GM23248 (cell line): ENCODE measurements at regions not wholly inside any gene's neighbourhood (a gene's known extent, or its start where the extent isn't known, plus 50 kb on each side); places are given as distances from the start of the nearest gene placed in this dataset.

Experiments used
- DNase-seq: peaks from one replicate; pipeline ENCODE4 v3.0.0-alpha.2; 2015
- H2AFZ ChIP-seq: fragments of 200-600 bp; sonication (generic); 2 replicates; pipeline ENCODE4 v1.6.1; 2016; ENCODE audit warnings: antibody characterized with exemption
- H3F3A ChIP-seq: fragments of 200-600 bp; sonication (generic); 2 replicates; pipeline ENCODE4 v1.6.1; 2016; ENCODE audit warnings: mild to moderate bottlenecking, antibody characterized with exemption, mixed run types; ENCODE audit not compliant: insufficient read depth
- H3K27ac ChIP-seq: fragments of 200-600 bp; sonication (generic); 2 replicates; pipeline ENCODE4 v1.5.1; 2016; ENCODE audit warnings: mild to moderate bottlenecking
- H3K27me3 ChIP-seq: fragments of 200-600 bp; sonication (generic); replicated peaks from 2 replicates; pipeline ENCODE4 v1.6.1; 2016; ENCODE audit warnings: mild to moderate bottlenecking; ENCODE audit not compliant: insufficient read depth
- H3K36me3 ChIP-seq: fragments of 200-600 bp; sonication (generic); 2 replicates; pipeline ENCODE4 v1.6.1; 2016; ENCODE audit warnings: low read depth, mild to moderate bottlenecking
- H3K4me1 ChIP-seq: fragments of 200-600 bp; sonication (generic); 2 replicates; pipeline ENCODE4 v1.6.1; 2016; ENCODE audit warnings: mild to moderate bottlenecking; ENCODE audit not compliant: insufficient read depth
- H3K4me2 ChIP-seq: fragments of 200-600 bp; sonication (generic); one replicate; pipeline ENCODE4 v1.6.1; 2016; ENCODE audit warnings: mild to moderate bottlenecking; ENCODE audit not compliant: unreplicated experiment
- H3K4me3 ChIP-seq: fragments of 200-600 bp; sonication (generic); 2 replicates; pipeline ENCODE4 v1.5.1; 2016; ENCODE audit warnings: mild to moderate bottlenecking
- H3K79me2 ChIP-seq: fragments of 200-600 bp; sonication (generic); 2 replicates; pipeline ENCODE4 v1.6.1; 2016; ENCODE audit warnings: mild to moderate bottlenecking; ENCODE audit not compliant: insufficient read depth
- H3K9ac ChIP-seq: fragments of 200-600 bp; sonication (generic); 2 replicates; pipeline ENCODE4 v1.6.1; 2016; ENCODE audit warnings: mild to moderate bottlenecking
- H3K9me2 ChIP-seq: fragments of 200-600 bp; sonication (generic); 2 replicates; pipeline ENCODE4 v1.6.1; 2016; ENCODE audit warnings: mixed run types, mild to moderate bottlenecking, moderate library complexity; ENCODE audit not compliant: insufficient read depth
- H3K9me3 ChIP-seq: fragments of 200-600 bp; sonication (generic); one replicate; pipeline ENCODE4 v1.6.1; 2017; ENCODE audit warnings: low read depth
- H4K20me1 ChIP-seq: fragments of 200-600 bp; sonication (generic); 2 replicates; pipeline ENCODE4 v1.6.0; 2016; ENCODE audit not compliant: insufficient read depth
- EZH2 ChIP-seq: fragments of 200-600 bp; sonication (generic); IDR thresholded peaks from 2 replicates; pipeline ENCODE4 v1.6.1; 2018; ENCODE audit warnings: antibody characterized with exemption, mild to moderate bottlenecking; ENCODE audit not compliant: insufficient read depth, poor library complexity, severe bottlenecking
- EZH2phosphoT487 ChIP-seq: fragments of 200-600 bp; sonication (generic); IDR thresholded peaks from 2 replicates; pipeline ENCODE4 v1.6.1; 2018; ENCODE audit warnings: antibody characterized with exemption, moderate library complexity, mild to moderate bottlenecking, low read depth; ENCODE audit not compliant: insufficient read depth
- WGBS, 2 experiments: methylation state at CpG; one replicate each; pipeline ENCODE4 v1.1.6; 2015 to 2017; ENCODE audit warnings: low lambda C conversion rate in 2 of 2, low coverage in 1 of 2; ENCODE audit errors: missing lambda C conversion rate in 2 of 2; 5-methylcytosine and 5-hydroxymethylcytosine counted together
- in situ Hi-C: fragments of 300-500 bp; cut with MboI; formaldehyde crosslinking; loops from 2 replicates; pipeline ENCODE4 v1.15.0; 2020

DNA sequence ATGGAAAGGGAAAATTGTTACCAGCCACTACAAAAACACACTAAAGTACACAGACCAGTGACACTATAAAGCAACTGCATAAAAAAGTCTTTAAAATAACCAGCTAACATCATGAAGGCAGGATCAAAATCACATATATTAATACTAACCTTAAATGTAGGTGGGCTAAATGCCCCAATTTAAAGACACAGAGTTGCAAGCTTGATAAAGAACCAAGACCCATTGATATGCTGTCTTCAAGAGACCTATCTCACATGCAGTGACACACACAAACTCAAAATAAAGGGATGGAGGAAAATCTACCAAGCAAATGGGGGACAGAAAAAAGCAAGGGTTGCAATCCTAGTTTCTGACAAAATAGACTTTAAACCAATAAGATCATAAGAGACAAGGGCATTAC, 246.3 kb downstream of the SEC16B start:
- Histone ChIP-seq H3K79me2 (no peaks in the 10 kb centered on the region), H3K36me3 (no peaks in the 10 kb centered on the region), H3K9me3 (no peaks in the 10 kb centered on the region), H3K4me1 (no peaks in the 10 kb centered on the region), H3K4me3 (no peak overlapping the region), H3F3A (no peaks in the 10 kb centered on the region), H3K4me2 (no peak overlapping the region), H4K20me1 (no peaks in the 10 kb centered on the region), H2AFZ (no peak overlapping the region), H3K27me3 (no peaks in the 10 kb centered on the region), H3K9ac (no peak overlapping the region), H3K27ac (no peak overlapping the region), H3K9me2 (no peaks in the 10 kb centered on the region)
- DNase-seq, result no peak
- in situ Hi-C loops, result no loop called here
- TF ChIP-seq EZH2phosphoT487, result no peak
- no peak for TF ChIP-seq EZH2

- no peaks in the 10 kb centered on the region for H3K36me3 ChIP-seq
- no peaks in the 10 kb centered on the region for H3K79me2 ChIP-seq
- no peaks in the 10 kb centered on the region for H3K9me3 ChIP-seq
- no peaks in the 10 kb centered on the region for H3K4me1 ChIP-seq
- H3K27ac ChIP-seq, result no peak overlapping the region
- in situ Hi-C loops, result no loop called here
- H3K9me2 ChIP-seq, result no peaks in the 10 kb centered on the region
- no peaks in the 10 kb centered on the region for H3F3A ChIP-seq
- H3K4me2 ChIP-seq, result no peak overlapping the region
- no peak for DNase-seq
- WGBS, 2 experiments, result 29 to 32% methylated on average over 17 of the region's 17 CpGs
- no peak overlapping the region for H3K4me3 ChIP-seq
- H3K27me3 ChIP-seq, result peaks cover 13% of the 10 kb centered on the region; the same call in 1 of the 2 replicates
- no peak overlapping the region for H2AFZ ChIP-seq
- H4K20me1 ChIP-seq, result no peaks in the 10 kb centered on the region
- no peak overlapping the region for H3K9ac ChIP-seq
- TF ChIP-seq EZH2phosphoT487, result no peak
- TF ChIP-seq EZH2, result no peak
Observed at GRCh38 chr1:177710696-177711620, 258.9 kb downstream of the SEC16B start.

GRCh38 chr1:177708406-177708805, 261.5 kb downstream of the SEC16B start:
- no peaks in the 10 kb centered on the region for H3K79me2 ChIP-seq
- H3K9me3 ChIP-seq, result no peaks in the 10 kb centered on the region
- no peak overlapping the region for H2AFZ ChIP-seq
- in situ Hi-C loops, result no loop called here
- H3K4me1 ChIP-seq, result no peaks in the 10 kb centered on the region
- DNase-seq, result no peak
- H3K4me3 ChIP-seq, result no peak overlapping the region
- H3K9ac ChIP-seq, result no peak overlapping the region
- no peaks in the 10 kb centered on the region for H3K36me3 ChIP-seq
- no peak for TF ChIP-seq EZH2
- no peak for TF ChIP-seq EZH2phosphoT487
- H3K4me2 ChIP-seq, result no peak overlapping the region
- no peaks in the 10 kb centered on the region for H4K20me1 ChIP-seq
- H3K27me3 ChIP-seq, result peaks cover 27% of the 10 kb centered on the region; the same call in 1 of the 2 replicates
- WGBS, 2 experiments, result 12 to 13% methylated on average over 5 of the region's 5 CpGs
- no peaks in the 10 kb centered on the region for H3K9me2 ChIP-seq
- no peaks in the 10 kb centered on the region for H3F3A ChIP-seq
- no peak overlapping the region for H3K27ac ChIP-seq

- no peak for TF ChIP-seq EZH2
- no peak for TF ChIP-seq EZH2phosphoT487
- H3F3A ChIP-seq, result no peaks in the 10 kb centered on the region
- H3K4me3 ChIP-seq, result no peak overlapping the region
- WGBS, 2 experiments, result 17 to 24% methylated on average over 4 of the region's 4 CpGs
- H4K20me1 ChIP-seq, result no peaks in the 10 kb centered on the region
- H3K9me2 ChIP-seq, result no peaks in the 10 kb centered on the region
- H3K4me1 ChIP-seq, result no peaks in the 10 kb centered on the region
- H3K36me3 ChIP-seq, result no peaks in the 10 kb centered on the region
- H3K4me2 ChIP-seq, result no peak overlapping the region
- H2AFZ ChIP-seq, result no peak overlapping the region
- H3K79me2 ChIP-seq, result no peaks in the 10 kb centered on the region
- DNase-seq, result no peak
- no peaks in the 10 kb centered on the region for H3K9me3 ChIP-seq
- peaks cover 27% of the 10 kb centered on the region; the same call in 1 of the 2 replicates for H3K27me3 ChIP-seq
- in situ Hi-C loops, result no loop called here
- no peak overlapping the region for H3K9ac ChIP-seq
- no peak overlapping the region for H3K27ac ChIP-seq
Observed at GRCh38 chr1:177706977-177707376, 262.9 kb downstream of the SEC16B start.
